Caco-2 (cell line): ENCODE measurements at regions not wholly inside any gene's neighbourhood (a gene's known extent, or its start where the extent isn't known, plus 50 kb on each side); places are given as distances from the start of the nearest gene placed in this dataset.

Source experiments
- BruUV-seq: library from RNA; stranded (reverse); fragments of 400-500 nt; replicated peaks from 2 replicates; lab custom pipeline; 2021; lab: Mats Ljungman, UMichigan
- CTCF ChIA-PET: fragments of 300-600 bp; sonication (Branson Sonifier 250); formaldehyde crosslinking; loops from one replicate; lab custom pipeline; 2022; ENCODE audit warnings: antibody characterized with exemption; lab: Charles Lee
- POLR2A ChIA-PET: fragments of 300-600 bp; sonication (Branson Sonifier 250); formaldehyde crosslinking; loops from one replicate; lab custom pipeline; 2022; ENCODE audit warnings: antibody characterized with exemption; lab: Charles Lee
- DNase-seq, 2 experiments: peaks; one replicate each; pipeline versions ENCODE4 v3.0.0 to v3.0.0-alpha.2; 2020 to 2022
- H3K27me3 ChIP-seq: replicated peaks from 2 replicates; pipeline ENCODE4 v1.6.0; 2011; ENCODE audit warnings: low read length; ENCODE audit not compliant: control insufficient read depth, insufficient read depth
- H3K36me3 ChIP-seq: 2 replicates; pipeline ENCODE4 v1.5.1; 2011; ENCODE audit warnings: low read length; ENCODE audit not compliant: control insufficient read depth, insufficient read depth
- H3K4me1 ChIP-seq: fragments of 250-450 bp; sonication (Bioruptor Pico); 2 replicates; pipeline ENCODE4 v1.5.1; 2020; ENCODE audit warnings: mild to moderate bottlenecking
- H3K4me3 ChIP-seq: 2 replicates; pipeline ENCODE4 v1.5.1; 2011; ENCODE audit warnings: low read depth, mild to moderate bottlenecking, control low read depth, low read length
- H3K9me3 ChIP-seq: fragments of 250-450 bp; sonication (Bioruptor Pico); 2 replicates; pipeline ENCODE4 v1.5.1; 2020; ENCODE audit warnings: mild to moderate bottlenecking, moderate library complexity
- H3K27ac Mint-ChIP-seq: one replicate; pipeline ENCODE4 v1.8.0; 2022; ENCODE audit warnings: mixed read lengths; ENCODE audit not compliant: unreplicated experiment
- H3K27me3 Mint-ChIP-seq: one replicate; pipeline ENCODE4 v1.8.0; 2022; ENCODE audit warnings: mixed read lengths; ENCODE audit not compliant: insufficient read depth, unreplicated experiment
- H3K36me3 Mint-ChIP-seq: one replicate; pipeline ENCODE4 v1.8.0; 2022; ENCODE audit warnings: mild to moderate bottlenecking, mixed read lengths; ENCODE audit not compliant: insufficient read depth, unreplicated experiment
- H3K4me1 Mint-ChIP-seq: one replicate; pipeline ENCODE4 v1.8.0; 2022; ENCODE audit warnings: low read depth, mixed read lengths; ENCODE audit not compliant: unreplicated experiment
- H3K4me3 Mint-ChIP-seq: one replicate; pipeline ENCODE4 v1.8.0; 2022; ENCODE audit warnings: mild to moderate bottlenecking, moderate library complexity, mixed read lengths; ENCODE audit not compliant: unreplicated experiment
- H3K9me3 Mint-ChIP-seq: one replicate; pipeline ENCODE4 v1.8.0; 2022; ENCODE audit warnings: mixed read lengths; ENCODE audit not compliant: unreplicated experiment
- intact Hi-C: fragments of 100-400 bp; cut with micrococcal nuclease; formaldehyde crosslinking; loops from one replicate; pipeline ENCODE4 v1.10.0; 2022; ENCODE audit not compliant: unreplicated experiment
- TF ChIP-seq, protein P1 (sequence below), 2 experiments: fragments of 200-600 bp in 1 of 2; IDR thresholded peaks; 1 replicate in 1 of 2; 2 replicates in 1 of 2; pipeline versions ENCODE4 v1.5.1 to v1.8.0; 2011 to 2022; ENCODE audit warnings: antibody characterized with exemption in 1 of 2, control low read depth in 1 of 2, inconsistent platforms in 1 of 2, low read depth in 1 of 2, low read length in 1 of 2, mild to moderate bottlenecking in 1 of 2, moderate library complexity in 1 of 2; ENCODE audit not compliant: insufficient read depth in 1 of 2, severe bottlenecking in 1 of 2, unreplicated experiment in 1 of 2

- no peaks in the 10 kb centered on the region for H3K36me3 ChIP-seq
- CTCF ChIA-PET: no interaction called here
Measured at GRCh38 chr5:56366986-56367385, 133.9 kb upstream of the ANKRD55 start.

GRCh38 chr5:56361398-56361797 lies 128.3 kb upstream of the ANKRD55 start:
- Mint-ChIP-seq H3K9me3 (peaks cover 20% of the 10 kb centered on the region), H3K27me3 (no peaks in the 10 kb centered on the region), H3K27ac (no peak overlapping the region), H3K4me3 (no peak overlapping the region), H3K36me3 (peaks cover 31% of the 10 kb centered on the region), H3K4me1 (peaks cover 31% of the 10 kb centered on the region)
- H3K36me3 ChIP-seq: no peaks in the 10 kb centered on the region
- no peaks in the 10 kb centered on the region for H3K27me3 ChIP-seq
- DNase-seq: no peak
- POLR2A ChIA-PET: interaction anchor here (0.6 kb wide), 1 partner anchor 457 kb away, joined by 4 read pairs; no protein-coding TSS in a partner anchor
- TF ChIP-seq, protein P1, sequence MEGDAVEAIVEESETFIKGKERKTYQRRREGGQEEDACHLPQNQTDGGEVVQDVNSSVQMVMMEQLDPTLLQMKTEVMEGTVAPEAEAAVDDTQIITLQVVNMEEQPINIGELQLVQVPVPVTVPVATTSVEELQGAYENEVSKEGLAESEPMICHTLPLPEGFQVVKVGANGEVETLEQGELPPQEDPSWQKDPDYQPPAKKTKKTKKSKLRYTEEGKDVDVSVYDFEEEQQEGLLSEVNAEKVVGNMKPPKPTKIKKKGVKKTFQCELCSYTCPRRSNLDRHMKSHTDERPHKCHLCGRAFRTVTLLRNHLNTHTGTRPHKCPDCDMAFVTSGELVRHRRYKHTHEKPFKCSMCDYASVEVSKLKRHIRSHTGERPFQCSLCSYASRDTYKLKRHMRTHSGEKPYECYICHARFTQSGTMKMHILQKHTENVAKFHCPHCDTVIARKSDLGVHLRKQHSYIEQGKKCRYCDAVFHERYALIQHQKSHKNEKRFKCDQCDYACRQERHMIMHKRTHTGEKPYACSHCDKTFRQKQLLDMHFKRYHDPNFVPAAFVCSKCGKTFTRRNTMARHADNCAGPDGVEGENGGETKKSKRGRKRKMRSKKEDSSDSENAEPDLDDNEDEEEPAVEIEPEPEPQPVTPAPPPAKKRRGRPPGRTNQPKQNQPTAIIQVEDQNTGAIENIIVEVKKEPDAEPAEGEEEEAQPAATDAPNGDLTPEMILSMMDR (IDR thresholded peaks at IDR 0.05; ENCODE audit: insufficient read depth in 1 of 2, low read depth in 1 of 2, low read length in 1 of 2, severe bottlenecking in 1 of 2, unreplicated experiment in 1 of 2): no peak
- intact Hi-C loops: no loop called here
- CTCF ChIA-PET: interaction anchor here (0.6 kb wide), 1 partner anchor 91 kb away, joined by 3 read pairs; no protein-coding TSS in a partner anchor
- no peak overlapping the region for H3K4me3 ChIP-seq
- peaks cover 6% of the 10 kb centered on the region; the same call in 1 of the 2 replicates for H3K9me3 ChIP-seq
- no TSS peak for BruUV-seq
- peaks cover 37% of the 10 kb centered on the region for H3K4me1 ChIP-seq

More at GRCh38 chr5:56366986-56367385, 133.9 kb upstream of the ANKRD55 start:
- no peak for DNase-seq
- H3K27ac Mint-ChIP-seq: no peak overlapping the region
- H3K4me1 Mint-ChIP-seq: peaks cover 5% of the 10 kb centered on the region
- POLR2A ChIA-PET: interaction anchor here (0.7 kb wide), 2 partner anchors 11 to 273 kb away, joined by 6 to 13 read pairs; no protein-coding TSS in a partner anchor
- intact Hi-C loops: no loop called here
- H3K9me3 Mint-ChIP-seq: peaks cover 37% of the 10 kb centered on the region
- TF ChIP-seq, protein P1 (IDR thresholded peaks at IDR 0.05; ENCODE audit: insufficient read depth in 1 of 2, low read depth in 1 of 2, low read length in 1 of 2, severe bottlenecking in 1 of 2, unreplicated experiment in 1 of 2): no peak
- no TSS peak for BruUV-seq
- no peaks in the 10 kb centered on the region for H3K4me1 ChIP-seq
- H3K27me3 ChIP-seq: no peaks in the 10 kb centered on the region
- no peaks in the 10 kb centered on the region for H3K27me3 Mint-ChIP-seq
- H3K9me3 ChIP-seq: peaks cover 14% of the 10 kb centered on the region
- H3K4me3 Mint-ChIP-seq: no peak overlapping the region
- peaks cover 21% of the 10 kb centered on the region for H3K36me3 Mint-ChIP-seq
- no peak overlapping the region for H3K4me3 ChIP-seq

- Mint-ChIP-seq H3K9me3 (peaks cover 20% of the 10 kb centered on the region), H3K4me3 (no peak overlapping the region), H3K27me3 (no peaks in the 10 kb centered on the region), H3K27ac (no peak overlapping the region), H3K36me3 (peaks cover 31% of the 10 kb centered on the region), H3K4me1 (peaks cover 35% of the 10 kb centered on the region)
- H3K4me1 ChIP-seq: peaks cover 42% of the 10 kb centered on the region
- TF ChIP-seq, protein P1 (IDR thresholded peaks at IDR 0.05; ENCODE audit: insufficient read depth in 1 of 2, low read depth in 1 of 2, low read length in 1 of 2, severe bottlenecking in 1 of 2, unreplicated experiment in 1 of 2): no peak
- ChIA-PET POLR2A (interaction anchor here (0.6 kb wide), 1 partner anchor 458 kb away, joined by 4 read pairs; no protein-coding TSS in a partner anchor), CTCF (interaction anchor here (0.6 kb wide), 1 partner anchor 90 kb away, joined by 3 read pairs; no protein-coding TSS in a partner anchor)
- intact Hi-C loops: no loop called here
- H3K36me3 ChIP-seq: no peaks in the 10 kb centered on the region
- BruUV-seq: no TSS peak
- no peaks in the 10 kb centered on the region for H3K27me3 ChIP-seq
- no peak overlapping the region for H3K4me3 ChIP-seq
- DNase-seq: no peak
- peaks cover 6% of the 10 kb centered on the region; the same call in 1 of the 2 replicates for H3K9me3 ChIP-seq
Measured at GRCh38 chr5:56360816-56361215, 127.7 kb upstream of the ANKRD55 start.
